ENCODE measurements at regions not wholly inside any gene's neighbourhood (a gene's known extent, or its start where the extent isn't known, plus 50 kb on each side); places are given as distances from the start of the nearest gene placed in this dataset.

DNA sequence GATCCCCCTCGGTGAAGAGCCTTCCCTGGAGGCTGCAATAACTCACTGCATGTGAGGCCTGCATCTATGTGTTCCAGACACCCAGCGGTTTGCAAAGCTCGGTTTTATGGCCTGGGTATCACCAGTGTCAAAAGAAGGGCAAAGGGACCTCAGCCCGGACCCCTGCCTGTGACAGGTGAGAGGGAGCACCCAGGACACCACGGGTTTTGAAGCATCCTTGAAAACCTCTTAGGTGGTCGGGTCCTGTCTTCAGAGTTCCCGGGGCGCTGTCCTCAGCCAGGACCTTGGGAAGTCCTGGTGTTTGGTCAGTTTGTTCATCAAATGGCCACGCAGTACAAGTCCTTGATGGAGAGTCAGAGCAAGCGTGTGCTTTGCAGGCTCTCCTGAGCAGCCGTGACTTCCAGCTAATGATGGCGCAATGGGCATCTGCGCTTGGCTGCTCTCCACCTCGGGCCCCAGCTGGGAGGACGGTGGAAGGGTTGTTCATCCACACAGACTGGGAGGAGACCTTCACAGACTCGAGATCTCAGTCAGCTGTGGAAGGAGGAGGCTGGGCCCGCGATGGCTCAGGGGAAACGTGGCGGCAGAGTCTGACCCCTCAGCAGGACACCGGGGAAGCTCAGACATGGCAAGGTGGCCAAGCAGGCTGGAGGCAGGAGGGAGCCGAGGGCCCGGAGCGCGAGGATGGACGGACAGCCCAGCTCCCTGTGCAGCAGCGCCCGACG lies 113.1 kb upstream of the GPC1 start:
- no peaks in the 10 kb centered on the region for H3K27me3 ChIP-seq
- no peak for DNase-seq
- TF ChIP-seq, protein P1, sequence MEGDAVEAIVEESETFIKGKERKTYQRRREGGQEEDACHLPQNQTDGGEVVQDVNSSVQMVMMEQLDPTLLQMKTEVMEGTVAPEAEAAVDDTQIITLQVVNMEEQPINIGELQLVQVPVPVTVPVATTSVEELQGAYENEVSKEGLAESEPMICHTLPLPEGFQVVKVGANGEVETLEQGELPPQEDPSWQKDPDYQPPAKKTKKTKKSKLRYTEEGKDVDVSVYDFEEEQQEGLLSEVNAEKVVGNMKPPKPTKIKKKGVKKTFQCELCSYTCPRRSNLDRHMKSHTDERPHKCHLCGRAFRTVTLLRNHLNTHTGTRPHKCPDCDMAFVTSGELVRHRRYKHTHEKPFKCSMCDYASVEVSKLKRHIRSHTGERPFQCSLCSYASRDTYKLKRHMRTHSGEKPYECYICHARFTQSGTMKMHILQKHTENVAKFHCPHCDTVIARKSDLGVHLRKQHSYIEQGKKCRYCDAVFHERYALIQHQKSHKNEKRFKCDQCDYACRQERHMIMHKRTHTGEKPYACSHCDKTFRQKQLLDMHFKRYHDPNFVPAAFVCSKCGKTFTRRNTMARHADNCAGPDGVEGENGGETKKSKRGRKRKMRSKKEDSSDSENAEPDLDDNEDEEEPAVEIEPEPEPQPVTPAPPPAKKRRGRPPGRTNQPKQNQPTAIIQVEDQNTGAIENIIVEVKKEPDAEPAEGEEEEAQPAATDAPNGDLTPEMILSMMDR (IDR thresholded peaks at IDR 0.05; ENCODE audit: low read depth, low read length): no peak

GRCh38 chr2:240322991-240323390 lies 112.5 kb upstream of the GPC1 start:
- TF ChIP-seq, protein P1 (IDR thresholded peaks at IDR 0.05; ENCODE audit: low read depth, low read length): no peak
- Histone ChIP-seq H3K27me3 (no peaks in the 10 kb centered on the region), H3K4me3 (ENCODE audit: low read depth, low read length) (no peak overlapping the region), H3K9me3 (no peaks in the 10 kb centered on the region), H3K4me1 (peaks cover 12% of the 10 kb centered on the region), H3K36me3 (no peaks in the 10 kb centered on the region)
- DNase-seq: no peak

More for the DNA sequence above, 113.1 kb upstream of the GPC1 start:
- H3K36me3 ChIP-seq: no peaks in the 10 kb centered on the region
- H3K4me1 ChIP-seq: peaks cover 12% of the 10 kb centered on the region
- H3K9me3 ChIP-seq: no peaks in the 10 kb centered on the region
- no peak overlapping the region for H3K4me3 ChIP-seq (ENCODE audit: low read depth, low read length)

DNA sequence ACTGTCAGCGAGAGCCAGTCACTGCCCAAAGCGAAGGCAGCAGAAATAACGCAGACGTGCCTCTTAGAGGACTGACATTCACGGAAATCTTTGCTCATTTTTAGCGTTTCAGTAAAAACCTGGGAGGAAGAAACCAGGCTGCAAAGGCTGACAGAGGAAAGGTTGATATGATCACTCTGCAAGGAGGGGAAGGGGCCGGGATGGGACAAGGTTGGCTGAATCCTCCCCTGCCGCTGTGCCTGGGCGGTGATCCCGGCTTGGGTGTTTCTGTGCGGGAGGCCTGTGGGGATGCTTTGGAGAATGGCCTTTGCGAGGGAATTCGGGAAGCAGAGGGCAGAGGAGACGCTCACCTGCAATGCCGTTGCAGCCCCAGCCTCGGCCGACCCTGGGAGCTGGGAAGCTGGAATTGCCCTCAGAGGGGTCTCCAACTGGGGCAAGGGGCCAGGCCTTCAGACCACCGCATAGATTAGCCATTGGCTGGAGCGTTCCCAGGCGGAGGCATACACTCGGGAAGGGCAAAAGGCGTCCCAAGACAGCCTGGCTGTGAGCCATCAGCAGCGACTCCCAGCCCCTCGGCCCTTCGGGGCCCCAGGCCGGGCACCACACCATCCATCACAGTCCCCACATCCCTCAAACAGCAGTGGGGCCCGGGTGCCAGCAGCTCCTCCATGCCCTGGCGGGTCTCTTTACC lies 111.7 kb upstream of the GPC1 start:
- TF ChIP-seq, protein P1 (IDR thresholded peaks at IDR 0.05; ENCODE audit: low read depth, low read length): no peak
- no peak for DNase-seq
- Histone ChIP-seq H3K36me3 (no peaks in the 10 kb centered on the region), H3K9me3 (no peaks in the 10 kb centered on the region), H3K27me3 (no peaks in the 10 kb centered on the region), H3K4me1 (peaks cover 12% of the 10 kb centered on the region), H3K4me3 (ENCODE audit: low read depth, low read length) (no peak overlapping the region)

- Histone ChIP-seq H3K4me1 (peaks cover 12% of the 10 kb centered on the region), H3K27me3 (no peaks in the 10 kb centered on the region), H3K4me3 (ENCODE audit: low read depth, low read length) (no peak overlapping the region; the same call in 1 of the 2 replicates), H3K36me3 (no peaks in the 10 kb centered on the region), H3K9me3 (no peaks in the 10 kb centered on the region)
- TF ChIP-seq, protein P1 (IDR thresholded peaks at IDR 0.05; ENCODE audit: low read depth, low read length): no peak
- peak; percentile 70 for DNase-seq
Observed at GRCh38 chr2:240324312-240325015, 111.0 kb upstream of the GPC1 start.

- Histone ChIP-seq H3K36me3 (no peaks in the 10 kb centered on the region), H3K4me3 (ENCODE audit: low read depth, low read length) (no peak overlapping the region; the same call in 1 of the 2 replicates), H3K9me3 (no peaks in the 10 kb centered on the region), H3K4me1 (peaks cover 12% of the 10 kb centered on the region), H3K27me3 (no peaks in the 10 kb centered on the region)
- peak; percentile 51 for DNase-seq
- TF ChIP-seq, protein P1 (IDR thresholded peaks at IDR 0.05; ENCODE audit: low read depth, low read length): no peak
Observed at GRCh38 chr2:240325016-240326007, 110.2 kb upstream of the GPC1 start.
